Esophagus squamous epithelium (tissue), 4 donors: ENCODE measurements at regions not wholly inside any gene's neighbourhood (a gene's known extent, or its start where the extent isn't known, plus 50 kb on each side); places are given as distances from the start of the nearest gene placed in this dataset.

Experiments used
- CTCF ChIP-seq, 6 experiments: fragments of 450-650 bp in 4 of 6; fragments of 200-600 bp in 2 of 6; sonication (generic) in 2 of 6; IDR thresholded peaks; one replicate each; pipeline ENCODE4 v1.5.1; 2016 to 2019; ENCODE audit warnings: antibody characterized with exemption in 6 of 6, mild to moderate bottlenecking in 4 of 6, moderate library complexity in 4 of 6
- POLR2A ChIP-seq, 4 donors: fragments of 450-650 bp; IDR thresholded peaks; one replicate each; pipeline ENCODE4 v1.6.1; 2017; ENCODE audit warnings: antibody characterized with exemption in 4 of 4, mild to moderate bottlenecking in 4 of 4, moderate library complexity in 3 of 4

GRCh38 chr12:98211909-98212695 lies 303.3 kb upstream of the TMPO start:
- TF ChIP-seq POLR2A (IDR thresholded peaks at IDR 0.05) (no peak), CTCF (IDR thresholded peaks at IDR 0.05) (no peak)
